Inferior parietal cortex (tissue), 1 donor: ENCODE measurements at regions not wholly inside any gene's neighbourhood (a gene's known extent, or its start where the extent isn't known, plus 50 kb on each side); places are given as distances from the start of the nearest gene placed in this dataset.

ENCODE experiments used
- DNase-seq: peaks from one replicate; pipeline ENCODE4 v3.0.0-alpha.2; 2016; ENCODE audit errors: extremely low spot score

- no peak for DNase-seq
Observed at GRCh38 chr2:129334696-129335410, 644.6 kb upstream of the RAB6C start.

- no peak for DNase-seq
Observed at GRCh38 chr2:129336276-129336675, 643.2 kb upstream of the RAB6C start.

- DNase-seq: no peak
Observed at GRCh38 chr2:129337076-129337475, 642.4 kb upstream of the RAB6C start.

GRCh38 chr2:129345540-129345939, 633.9 kb upstream of the RAB6C start:
- no peak for DNase-seq

- DNase-seq: no peak
Observed at GRCh38 chr2:129347486-129348217, 631.8 kb upstream of the RAB6C start.

- DNase-seq: no peak
Observed at GRCh38 chr2:129354631-129355030, 624.8 kb upstream of the RAB6C start.

- no peak for DNase-seq
Observed at GRCh38 chr2:129361688-129362087, 617.8 kb upstream of the RAB6C start.

GRCh38 chr2:129366263-129366662, 613.2 kb upstream of the RAB6C start:
- DNase-seq: no peak

GRCh38 chr2:129367107-129367506, 612.4 kb upstream of the RAB6C start:
- DNase-seq: no peak

- no peak for DNase-seq
Observed at GRCh38 chr2:129369437-129369836, 610.0 kb upstream of the RAB6C start.

- no peak for DNase-seq
Observed at GRCh38 chr2:129374452-129374851, 605.0 kb upstream of the RAB6C start.

GRCh38 chr2:129375632-129376425, 603.6 kb upstream of the RAB6C start:
- DNase-seq: peak; percentile 32

- no peak for DNase-seq
Observed at GRCh38 chr2:129376426-129377077, 602.9 kb upstream of the RAB6C start.

GRCh38 chr2:129377078-129377469, 602.4 kb upstream of the RAB6C start:
- DNase-seq: no peak

GRCh38 chr2:129378186-129378585, 601.3 kb upstream of the RAB6C start:
- DNase-seq: no peak

- DNase-seq: no peak
Observed at GRCh38 chr2:129379411-129379810, 600.1 kb upstream of the RAB6C start.

GRCh38 chr2:129381789-129382188, 597.7 kb upstream of the RAB6C start:
- no peak for DNase-seq

- DNase-seq: no peak
Observed at GRCh38 chr2:129388870-129389269, 590.6 kb upstream of the RAB6C start.

GRCh38 chr2:129393816-129394215, 585.6 kb upstream of the RAB6C start:
- no peak for DNase-seq

- DNase-seq: peak; percentile 51
Observed at GRCh38 chr2:129396980-129397599, 582.4 kb upstream of the RAB6C start.

GRCh38 chr2:129400826-129401225, 578.6 kb upstream of the RAB6C start:
- no peak for DNase-seq

- no peak for DNase-seq
Observed at GRCh38 chr2:129402076-129402475, 577.4 kb upstream of the RAB6C start.
